GM12873 (cell line): ENCODE measurements at regions not wholly inside any gene's neighbourhood (a gene's known extent, or its start where the extent isn't known, plus 50 kb on each side); places are given as distances from the start of the nearest gene placed in this dataset.

ENCODE experiments used
- CTCF ChIP-seq: IDR thresholded peaks from 2 replicates; pipeline ENCODE4 v1.5.1; 2012; ENCODE audit warnings: low read depth, mild to moderate bottlenecking, moderate library complexity, low read length, control low read depth; ENCODE audit not compliant: insufficient read depth; ENCODE audit errors: missing control alignments

- no peak for TF ChIP-seq CTCF
Observed at GRCh38 chr2:129103936-129104878, 785.5 kb upstream of the HS6ST1 start.

- no peak for TF ChIP-seq CTCF
Observed at GRCh38 chr2:129112181-129112580, 793.5 kb upstream of the HS6ST1 start.

GRCh38 chr2:129113776-129114175, 795.1 kb upstream of the HS6ST1 start:
- TF ChIP-seq CTCF = no peak

DNA sequence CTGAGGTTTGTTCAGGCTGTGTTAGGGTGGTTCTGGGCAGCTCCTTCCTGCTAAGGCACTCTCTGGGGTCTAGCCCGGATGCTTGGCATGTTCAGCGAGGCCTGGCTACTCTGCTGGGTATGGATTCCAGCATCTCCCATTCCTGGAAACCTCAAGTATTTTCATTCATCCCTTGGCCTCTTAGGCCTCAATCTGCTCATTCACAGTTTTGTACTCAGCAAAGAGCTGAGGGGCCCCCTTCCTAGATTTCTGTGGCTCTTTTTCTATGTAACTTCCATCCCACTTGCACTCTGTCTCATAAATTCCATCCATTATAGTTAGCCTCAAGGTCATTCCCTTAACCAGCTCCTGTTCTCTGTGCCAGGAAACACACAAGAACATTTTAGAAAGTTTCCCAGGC, 798.8 kb upstream of the HS6ST1 start:
- no peak for TF ChIP-seq CTCF

- TF ChIP-seq CTCF = no peak
Observed at GRCh38 chr2:129118296-129118695, 799.6 kb upstream of the HS6ST1 start.

DNA sequence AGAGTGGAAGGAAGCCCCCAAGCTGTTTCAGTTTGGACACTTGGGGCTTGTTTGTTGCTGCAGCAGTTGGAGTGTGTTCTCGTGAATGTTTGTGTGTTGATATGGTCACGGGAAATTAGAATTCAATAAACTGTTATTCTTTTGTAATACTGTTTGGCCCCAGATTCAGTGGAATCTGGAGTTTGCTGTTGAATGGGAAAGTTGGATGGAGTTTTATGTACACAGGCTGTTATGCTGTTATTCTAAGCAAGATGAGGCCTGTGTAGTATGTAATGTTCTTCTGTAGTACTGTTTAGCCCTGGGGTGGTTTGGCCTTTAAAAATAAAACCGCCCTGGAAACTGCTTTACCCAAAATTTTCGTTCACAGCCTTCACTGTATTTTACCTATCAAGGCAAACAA, 810.4 kb upstream of the HS6ST1 start:
- no peak for TF ChIP-seq CTCF

GRCh38 chr2:129133692-129134641, 815.3 kb upstream of the HS6ST1 start:
- no peak for TF ChIP-seq CTCF
